Central memory CD8-positive, alpha-beta T cell (primary cell): ENCODE measurements at regions not wholly inside any gene's neighbourhood (a gene's known extent, or its start where the extent isn't known, plus 50 kb on each side); places are given as distances from the start of the nearest gene placed in this dataset.
A peak's percentile ranks its signal among the peaks of the same experiment; 100 is the strongest.
"Not testable (repeated sequence)": the region's sequence is repeated elsewhere in the genome, so short reads cannot be mapped to it uniquely, and the experiment has no call there.

ENCODE experiments used
- ATAC-seq: fragments of 150-1000 bp; cut with Tn5 transposase; replicated peaks from 2 replicates; pipeline ENCODE4 v1.10.0; 2022; ENCODE audit warnings: mild to moderate bottlenecking, moderate FRiP score, moderate number of reproducible peaks; ENCODE audit not compliant: poor library complexity, severe bottlenecking; ENCODE audit errors: extremely low read depth
- DNase-seq, 2 donors: peaks; one replicate each; pipeline ENCODE4 v3.0.0; 2021; ENCODE audit warnings: low spot score in 2 of 2
- H3K27ac Mint-ChIP-seq: one replicate; pipeline ENCODE4 v1.8.0; 2022; ENCODE audit warnings: low read depth, mild to moderate bottlenecking, moderate library complexity, mixed read lengths
- H3K27me3 Mint-ChIP-seq: one replicate; pipeline ENCODE4 v1.8.0; 2022; ENCODE audit warnings: mixed read lengths
- H3K36me3 Mint-ChIP-seq: one replicate; pipeline ENCODE4 v1.8.0; 2022; ENCODE audit warnings: mild to moderate bottlenecking, moderate library complexity, mixed read lengths; ENCODE audit not compliant: insufficient read depth
- H3K4me1 Mint-ChIP-seq: one replicate; pipeline ENCODE4 v1.8.0; 2022; ENCODE audit warnings: mixed read lengths
- H3K4me3 Mint-ChIP-seq: one replicate; pipeline ENCODE4 v1.8.0; 2022; ENCODE audit warnings: mild to moderate bottlenecking, moderate library complexity, mixed read lengths
- H3K9me3 Mint-ChIP-seq: one replicate; pipeline ENCODE4 v1.8.0; 2022; ENCODE audit warnings: mixed read lengths

GRCh38 chr2:87217005-87217404 is 195.4 kb upstream of the PLGLB1 start:
- not testable (repeated sequence) for H3K27me3 Mint-ChIP-seq, DNase-seq, H3K27ac Mint-ChIP-seq, H3K36me3 Mint-ChIP-seq, H3K4me1 Mint-ChIP-seq, ATAC-seq, H3K9me3 Mint-ChIP-seq, H3K4me3 Mint-ChIP-seq

GRCh38 chr2:87217741-87218410 is 196.2 kb upstream of the PLGLB1 start:
- ATAC-seq (peak; percentile 81), DNase-seq (peak in 1 of 2 donors; percentile 47)
- H3K36me3 Mint-ChIP-seq, H3K27me3 Mint-ChIP-seq, H3K4me3 Mint-ChIP-seq, H3K27ac Mint-ChIP-seq, H3K4me1 Mint-ChIP-seq, H3K9me3 Mint-ChIP-seq: not testable (repeated sequence)

GRCh38 chr2:87220651-87221050 is 199.0 kb upstream of the PLGLB1 start:
- not testable (repeated sequence) for H3K9me3 Mint-ChIP-seq, ATAC-seq, H3K4me1 Mint-ChIP-seq, H3K27ac Mint-ChIP-seq, H3K36me3 Mint-ChIP-seq, H3K4me3 Mint-ChIP-seq, DNase-seq
- peaks cover 18% of the 10 kb centered on the region for H3K27me3 Mint-ChIP-seq

DNA sequence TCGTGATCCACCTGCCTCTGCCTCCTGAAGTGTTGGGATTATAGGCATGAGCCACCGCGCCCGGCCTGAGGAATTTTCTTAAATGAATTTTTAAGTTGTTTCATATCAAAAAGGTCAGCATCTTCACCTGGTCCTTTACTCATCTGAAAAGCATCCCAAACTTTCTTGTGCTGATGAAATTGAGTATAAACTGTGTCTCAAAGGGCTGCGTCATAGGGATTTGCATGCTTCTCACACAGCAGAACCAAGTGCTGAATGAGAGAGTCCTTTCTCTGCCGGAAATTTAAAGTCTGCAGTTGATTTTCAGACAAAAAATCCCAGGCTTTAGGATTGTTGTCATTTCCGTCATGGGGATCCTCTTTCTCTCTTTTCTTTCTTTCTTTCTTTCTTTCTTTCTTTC is 200.5 kb upstream of the PLGLB1 start:
- H3K36me3 Mint-ChIP-seq: not testable (repeated sequence)

DNA sequence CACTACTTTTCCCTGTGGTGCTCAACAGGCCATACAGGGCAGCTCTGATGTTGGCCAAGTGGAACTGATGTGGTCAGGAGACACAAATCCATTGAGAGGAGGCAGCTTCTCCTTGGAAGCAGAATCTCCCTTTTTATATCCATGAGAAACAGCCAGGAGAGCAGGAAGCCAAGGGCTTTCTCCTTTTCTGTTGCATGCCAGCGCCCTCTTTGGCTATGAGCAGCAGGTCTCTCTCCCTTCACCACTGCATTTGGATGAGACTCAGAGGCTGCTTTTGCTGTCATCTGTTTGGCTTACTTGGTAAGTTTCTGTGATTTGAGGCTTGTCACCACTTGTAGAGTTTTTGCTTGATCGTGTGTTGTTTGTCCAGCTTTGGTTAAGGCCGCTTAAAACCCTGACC is 202.2 kb upstream of the PLGLB1 start:
- H3K4me3 Mint-ChIP-seq, DNase-seq, ATAC-seq, H3K27ac Mint-ChIP-seq, H3K4me1 Mint-ChIP-seq, H3K9me3 Mint-ChIP-seq, H3K36me3 Mint-ChIP-seq: not testable (repeated sequence)
- H3K27me3 Mint-ChIP-seq: peaks cover 25% of the 10 kb centered on the region

More for the DNA sequence above, 200.5 kb upstream of the PLGLB1 start:
- H3K9me3 Mint-ChIP-seq, DNase-seq, H3K4me1 Mint-ChIP-seq, ATAC-seq, H3K27ac Mint-ChIP-seq, H3K4me3 Mint-ChIP-seq: not testable (repeated sequence)
- H3K27me3 Mint-ChIP-seq: peaks cover 25% of the 10 kb centered on the region

DNA sequence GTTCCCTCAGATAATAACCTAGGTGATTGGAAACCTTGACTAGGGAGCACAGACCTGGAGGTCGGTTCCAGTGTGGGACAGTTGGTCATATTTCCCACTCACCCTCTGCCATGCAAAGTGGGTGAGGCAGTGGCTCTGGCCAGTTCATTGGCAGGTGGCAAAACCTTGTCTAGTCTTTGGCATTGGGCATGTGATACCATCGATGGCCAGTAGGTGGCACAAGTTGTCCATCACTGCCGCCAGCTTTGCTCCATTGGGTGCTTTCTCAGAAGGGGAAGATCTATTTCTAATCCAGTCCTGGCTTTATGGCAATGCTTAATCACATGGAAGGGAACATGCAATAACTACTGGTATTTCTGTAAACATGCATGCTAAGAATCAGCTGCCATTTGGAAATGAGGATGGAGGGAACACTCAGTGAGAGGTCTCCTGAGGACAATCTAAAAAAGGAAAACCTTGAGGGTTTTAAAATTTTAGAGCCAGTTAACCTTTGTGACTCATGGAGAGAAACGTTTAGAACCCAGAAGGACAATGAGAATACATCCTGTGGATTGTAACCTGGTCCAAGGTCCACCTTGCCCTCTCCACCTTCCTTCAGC is 207.5 kb upstream of the PLGLB1 start:
- H3K27ac Mint-ChIP-seq, DNase-seq, H3K27me3 Mint-ChIP-seq: not testable (repeated sequence)

DNA sequence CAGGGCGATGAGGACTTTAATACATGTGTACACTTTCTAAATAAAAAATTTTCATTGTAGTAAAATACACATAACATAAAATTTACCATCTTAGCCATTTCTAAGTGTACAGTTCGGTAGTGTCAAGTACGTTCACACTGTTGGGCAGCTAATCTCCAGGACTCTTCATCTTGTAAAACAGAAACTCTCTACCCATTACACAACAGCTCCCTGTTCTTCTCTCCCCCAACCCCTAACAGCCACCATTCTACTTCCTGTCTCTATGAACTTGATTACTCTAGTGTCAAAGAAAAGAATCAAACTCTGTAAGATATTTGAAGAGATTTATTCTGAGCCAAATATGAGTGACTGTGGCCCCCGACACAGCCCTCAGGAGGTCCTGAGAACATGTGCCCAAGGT is 208.3 kb upstream of the PLGLB1 start:
- not testable (repeated sequence) for H3K4me1 Mint-ChIP-seq, ATAC-seq, H3K36me3 Mint-ChIP-seq, H3K27me3 Mint-ChIP-seq, H3K4me3 Mint-ChIP-seq, H3K27ac Mint-ChIP-seq, DNase-seq, H3K9me3 Mint-ChIP-seq

More for the DNA sequence above, 207.5 kb upstream of the PLGLB1 start:
- not testable (repeated sequence) for H3K4me3 Mint-ChIP-seq, H3K9me3 Mint-ChIP-seq, H3K36me3 Mint-ChIP-seq, H3K4me1 Mint-ChIP-seq
- ATAC-seq: peak; percentile 72

DNA sequence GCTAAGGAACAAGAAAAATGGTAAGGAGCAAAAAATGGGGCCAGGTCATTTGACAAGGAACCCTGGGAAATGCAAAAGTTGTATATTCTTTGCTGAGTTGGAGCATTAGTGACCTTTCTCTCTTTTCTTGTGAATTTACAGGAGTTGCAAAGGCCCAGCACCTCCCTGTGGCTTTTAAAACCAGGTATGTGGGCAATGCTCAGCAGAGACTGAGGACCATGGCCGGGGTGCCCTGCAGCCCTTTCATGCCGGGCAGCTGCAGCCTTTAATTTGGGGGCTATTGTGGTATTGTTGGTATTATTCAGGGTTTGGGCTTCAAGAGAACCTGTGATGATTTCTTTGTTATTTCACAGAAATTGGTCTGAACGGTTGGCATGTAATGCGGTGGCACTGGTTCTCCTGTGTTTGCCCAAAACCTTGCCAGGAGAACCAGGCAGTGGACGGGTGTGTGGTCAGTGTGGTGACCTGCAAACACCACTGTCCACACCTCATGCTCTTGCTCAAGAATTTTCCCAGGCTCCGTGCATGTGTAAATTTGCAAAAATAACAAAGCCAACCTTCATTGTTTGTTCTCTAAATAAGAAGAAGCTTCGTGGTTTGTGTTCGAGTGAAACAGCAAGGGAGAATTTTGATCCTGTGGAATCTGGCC is 213.8 kb upstream of the PLGLB1 start:
- DNase-seq, ATAC-seq, H3K27me3 Mint-ChIP-seq, H3K4me1 Mint-ChIP-seq, H3K9me3 Mint-ChIP-seq, H3K27ac Mint-ChIP-seq, H3K36me3 Mint-ChIP-seq, H3K4me3 Mint-ChIP-seq: not testable (repeated sequence)

- not testable (repeated sequence) for DNase-seq, H3K27ac Mint-ChIP-seq, H3K4me3 Mint-ChIP-seq, H3K9me3 Mint-ChIP-seq, H3K4me1 Mint-ChIP-seq, H3K27me3 Mint-ChIP-seq, H3K36me3 Mint-ChIP-seq, ATAC-seq
Observed at GRCh38 chr2:87237570-87238336, 216.1 kb upstream of the PLGLB1 start.

DNA sequence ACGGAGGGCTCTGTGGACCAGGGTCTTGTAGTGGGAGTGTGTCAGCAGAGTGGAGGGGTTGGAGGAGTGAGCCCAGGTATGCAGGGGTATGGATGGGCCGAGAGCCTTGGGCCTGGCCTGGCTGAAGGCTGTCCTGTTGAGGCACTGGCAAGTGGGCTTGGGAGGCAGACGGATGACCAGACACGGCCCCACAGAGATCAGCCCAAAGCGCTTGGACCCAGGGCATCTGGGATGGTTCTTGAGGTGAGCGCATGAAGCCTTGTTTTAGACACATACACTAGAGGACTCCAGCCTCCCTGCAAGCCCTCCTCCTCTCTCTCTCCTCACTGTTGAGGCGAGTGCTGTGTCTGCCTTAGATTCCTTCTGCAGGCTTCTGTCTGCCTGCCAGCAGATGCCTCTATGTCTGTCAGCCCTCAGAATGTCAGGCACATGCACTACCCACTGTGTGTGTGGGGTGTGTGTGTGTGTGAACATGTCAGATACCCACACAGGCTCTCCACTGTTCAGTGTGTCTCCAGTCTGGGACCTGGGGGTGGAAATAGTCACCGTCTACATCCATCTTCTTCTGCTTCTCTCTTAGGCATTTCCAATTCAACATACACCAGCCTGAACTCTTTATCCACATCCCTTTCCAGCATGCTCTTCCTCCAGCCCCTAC is 218.0 kb upstream of the PLGLB1 start:
- not testable (repeated sequence) for H3K4me1 Mint-ChIP-seq, DNase-seq, H3K27me3 Mint-ChIP-seq, H3K36me3 Mint-ChIP-seq, H3K4me3 Mint-ChIP-seq, H3K27ac Mint-ChIP-seq, H3K9me3 Mint-ChIP-seq, ATAC-seq

DNA sequence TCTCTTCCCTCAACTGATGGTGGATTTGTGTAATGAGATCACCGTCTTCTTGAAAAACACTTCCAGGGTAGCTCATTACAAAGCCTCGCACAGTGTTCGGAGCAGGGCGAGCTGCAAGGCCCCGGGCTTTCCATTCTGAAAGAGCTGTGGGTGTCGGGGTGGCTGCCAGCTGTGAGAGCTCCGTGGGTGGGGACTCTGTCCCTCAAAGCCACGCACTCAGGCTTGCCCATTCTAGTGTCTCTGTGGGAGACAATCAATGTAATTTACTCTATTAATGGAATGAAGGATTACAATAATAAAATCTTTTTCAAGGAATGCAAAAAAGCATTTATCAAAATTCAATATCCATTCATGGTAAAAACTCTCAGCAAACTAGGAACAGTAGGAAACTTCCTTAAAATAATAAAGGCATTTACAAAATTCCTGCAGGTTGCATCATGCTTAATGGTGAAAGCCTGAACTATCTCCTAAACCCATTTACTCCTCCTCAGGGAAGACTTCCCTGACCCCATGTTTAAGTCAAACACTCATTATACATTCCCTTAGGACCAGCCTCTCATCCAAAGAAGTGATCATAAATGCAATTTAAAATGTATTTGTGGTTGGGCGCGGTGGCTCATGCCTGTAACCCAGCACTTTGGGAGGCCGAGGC is 224.5 kb upstream of the PLGLB1 start:
- ATAC-seq, H3K27ac Mint-ChIP-seq: not testable (repeated sequence)

DNA sequence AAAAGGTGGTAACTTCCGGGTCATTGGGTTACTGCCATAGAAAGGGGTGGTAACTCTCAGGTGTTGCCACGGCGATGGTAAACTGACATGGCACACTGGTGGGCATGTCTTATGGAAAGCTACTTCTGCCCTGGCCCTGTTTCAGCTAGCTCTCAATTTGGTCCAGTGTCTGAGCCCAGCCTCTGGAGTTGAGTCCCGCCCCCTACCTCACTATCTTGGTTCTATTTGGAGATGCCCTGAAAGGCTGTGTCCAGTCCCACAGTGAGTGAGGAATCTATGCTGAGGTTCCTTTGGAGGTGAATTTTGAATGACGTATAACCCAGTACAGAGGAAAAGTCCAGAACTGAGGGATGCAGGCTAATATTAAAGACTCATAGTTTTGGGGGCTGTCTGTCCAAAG is 230.4 kb upstream of the PLGLB1 start:
- H3K9me3 Mint-ChIP-seq, ATAC-seq, H3K36me3 Mint-ChIP-seq, H3K4me1 Mint-ChIP-seq, DNase-seq, H3K27me3 Mint-ChIP-seq, H3K27ac Mint-ChIP-seq, H3K4me3 Mint-ChIP-seq: not testable (repeated sequence)

More for the DNA sequence above, 224.5 kb upstream of the PLGLB1 start:
- not testable (repeated sequence) for H3K36me3 Mint-ChIP-seq, H3K4me1 Mint-ChIP-seq, H3K27me3 Mint-ChIP-seq, H3K4me3 Mint-ChIP-seq, H3K9me3 Mint-ChIP-seq, DNase-seq
